ENCODE measurements at regions not wholly inside any gene's neighbourhood (a gene's known extent, or its start where the extent isn't known, plus 50 kb on each side); places are given as distances from the start of the nearest gene placed in this dataset.

GRCh38 chr5:12208366-12209100 lies 304.3 kb upstream of the CTNND2 start:
- H3K9ac ChIP-seq (replicated peaks in 1 of 4; ENCODE audit: extremely low read depth in 1 of 4, low read depth in 3 of 4, low read length in 3 of 4), result no peak overlapping the region
- H3K23me2 ChIP-seq (ENCODE audit: low read depth, low read length), result no peaks in the 10 kb centered on the region
- ChIA-PET CTCF (ENCODE audit: partially characterized antibody) (no interaction called here), POLR2A (ENCODE audit: partially characterized antibody) (no interaction called here)
- H2AK5ac ChIP-seq (ENCODE audit: low read depth, low read length), result no peak overlapping the region
- no peak overlapping the region for H3K4ac ChIP-seq (replicated peaks; ENCODE audit: insufficient read length, low read depth, low read length)
- H3K4me3 ChIP-seq (ENCODE audit: extremely low read depth in 1 of 4, insufficient read depth in 2 of 4, low read depth in 3 of 4, low read length in 4 of 4), result no peak overlapping the region
- no peak for FAIRE-seq
- DNase-seq (ENCODE audit: low read depth in 1 of 2, low spot score in 2 of 2), result no peak
- H2BK15ac ChIP-seq (ENCODE audit: low read length), result no peak overlapping the region
- 90% methylated on average over 4 of the region's 4 CpGs; no CpG with 5 or more reads in 1 of the 2 experiments for WGBS, 2 experiments (ENCODE audit: extremely low coverage in 1 of 2, insufficient coverage in 1 of 2, insufficient read length in 1 of 2, insufficient replicate concordance in 2 of 2, low coverage in 1 of 2, low lambda C conversion rate in 2 of 2, missing lambda C conversion rate in 1 of 2)
- no peak overlapping the region for H3K4me2 ChIP-seq (ENCODE audit: insufficient read depth in 1 of 2, low read depth in 2 of 2, low read length in 2 of 2)
- no peak overlapping the region for H3K56ac ChIP-seq (replicated peaks; ENCODE audit: insufficient read length, low read depth, low read length)
- no peak overlapping the region for H2BK20ac ChIP-seq (ENCODE audit: low read length)
- H3K14ac ChIP-seq (ENCODE audit: insufficient read length), result no peak overlapping the region
- no peak overlapping the region for H3K23ac ChIP-seq (ENCODE audit: insufficient read length)
- no peak overlapping the region for H3K27ac ChIP-seq (ENCODE audit: low read depth, low read length)
- H2BK5ac ChIP-seq (ENCODE audit: low read depth, low read length), result no peak overlapping the region
- no peak overlapping the region for H4K91ac ChIP-seq (replicated peaks; ENCODE audit: insufficient read length, low read length)
- no peak overlapping the region for H2BK12ac ChIP-seq (ENCODE audit: low read depth, low read length)
- H3K79me2 ChIP-seq (ENCODE audit: control insufficient read depth in 1 of 2, insufficient read depth in 2 of 2, low read length in 2 of 2), result no peaks in the 10 kb centered on the region
- no peaks in the 10 kb centered on the region for H3K36me3 ChIP-seq (ENCODE audit: control insufficient read depth in 2 of 4, insufficient read depth in 4 of 4, low read length in 3 of 4)
- H3K27me3 ChIP-seq (replicated peaks in 1 of 4; ENCODE audit: control insufficient read depth in 3 of 4, extremely low read depth in 1 of 4, insufficient read depth in 3 of 4, low read length in 3 of 4), result no peaks in the 10 kb centered on the region
- no peaks in the 10 kb centered on the region for H3K4me1 ChIP-seq (replicated peaks in 1 of 4; ENCODE audit: control insufficient read depth in 3 of 4, insufficient read depth in 4 of 4, low read length in 3 of 4)
- no peak overlapping the region for H4K5ac ChIP-seq (ENCODE audit: insufficient read length, low read depth, low read length)
- no peak overlapping the region for H4K8ac ChIP-seq (ENCODE audit: extremely low read depth, insufficient read depth, low read length)
- H3K18ac ChIP-seq (ENCODE audit: extremely low read depth, low read length), result no peak overlapping the region
- H3K79me1 ChIP-seq (ENCODE audit: low read depth, low read length), result no peaks in the 10 kb centered on the region
- peak overlapping the region; percentile 68 for H2AFZ ChIP-seq (ENCODE audit: low read length)
- H4K20me1 ChIP-seq (replicated peaks in 1 of 2; ENCODE audit: control insufficient read depth in 1 of 2, insufficient read depth in 2 of 2, low read length in 2 of 2), result no peaks in the 10 kb centered on the region
- H3K9me3 ChIP-seq (ENCODE audit: insufficient read depth in 2 of 2, low read depth in 1 of 2, low read length in 1 of 2), result no peaks in the 10 kb centered on the region
- no peak overlapping the region for H2BK120ac ChIP-seq (replicated peaks; ENCODE audit: low read depth, low read length)
- TF ChIP-seq RAD21 (IDR thresholded peaks at IDR 0.05 in 1 of 2, conservative IDR thresholded peaks at IDR 0.05 in 1 of 2; ENCODE audit: low read depth in 2 of 2, low read length in 2 of 2), result no peak
- no peak for TF ChIP-seq EGR1 (IDR thresholded peaks at IDR 0.05; ENCODE audit: borderline replicate concordance, low read depth, low read length)
- no peak for TF ChIP-seq EP300 (IDR thresholded peaks at IDR 0.05; ENCODE audit: borderline replicate concordance in 1 of 2, low read depth in 2 of 2, low read length in 2 of 2)
- no peak for TF ChIP-seq GTF2F1 (IDR thresholded peaks at IDR 0.05; ENCODE audit: borderline replicate concordance, low read depth, low read length)
- no peak for TF ChIP-seq CHD1 (IDR thresholded peaks at IDR 0.05; ENCODE audit: low read depth, low read length)
- TF ChIP-seq RXRA (IDR thresholded peaks at IDR 0.05; ENCODE audit: insufficient read depth, low read depth, low read length), result no peak
- TF ChIP-seq BCL11A (IDR thresholded peaks at IDR 0.05; ENCODE audit: low read depth in 2 of 2, low read length in 2 of 2), result no peak
- no peak for TF ChIP-seq SP1 (IDR thresholded peaks at IDR 0.05; ENCODE audit: low read depth, low read length)
- TF ChIP-seq HDAC2 (IDR thresholded peaks at IDR 0.05; ENCODE audit: borderline replicate concordance in 1 of 2, low read depth in 2 of 2, low read length in 2 of 2), result no peak
- no peak for TF ChIP-seq SAP30 (IDR thresholded peaks at IDR 0.05; ENCODE audit: insufficient read depth, insufficient replicate concordance, low read length)
- TF ChIP-seq FOSL1 (IDR thresholded peaks at IDR 0.05; ENCODE audit: insufficient read depth, low read depth, low read length), result no peak
- no peak for TF ChIP-seq YY1 (IDR thresholded peaks at IDR 0.05; ENCODE audit: low read depth, low read length)

All from H1 (cell line).